Smooth muscle cell (in vitro differentiated cells): ENCODE measurements at regions not wholly inside any gene's neighbourhood (a gene's known extent, or its start where the extent isn't known, plus 50 kb on each side); places are given as distances from the start of the nearest gene placed in this dataset.

Experiments
- DNase-seq: peaks from one replicate; lab custom pipeline; 2025; ENCODE audit not compliant: unreplicated experiment; lab: John Stamatoyannopoulos, UW
- H2AFZ ChIP-seq: fragments of 200-600 bp; sonication (generic); 2 replicates; pipeline ENCODE4 v1.6.0; 2016; ENCODE audit warnings: antibody characterized with exemption, low read depth, mild to moderate bottlenecking
- H3F3A ChIP-seq: fragments of 200-600 bp; sonication (generic); 2 replicates; pipeline ENCODE4 v1.6.0; 2017; ENCODE audit warnings: antibody characterized with exemption, low read depth
- H3K27ac ChIP-seq: fragments of 200-600 bp; sonication (generic); 2 replicates; pipeline ENCODE4 v1.5.1; 2016; ENCODE audit warnings: low read depth, mild to moderate bottlenecking
- H3K27me3 ChIP-seq: fragments of 200-600 bp; sonication (generic); 2 replicates; pipeline ENCODE4 v1.6.1; 2016; ENCODE audit warnings: low read depth, mild to moderate bottlenecking
- H3K36me3 ChIP-seq: fragments of 200-600 bp; sonication (generic); 2 replicates; pipeline ENCODE4 v1.5.1; 2016; ENCODE audit warnings: low read depth
- H3K4me1 ChIP-seq: fragments of 200-600 bp; sonication (generic); 2 replicates; pipeline ENCODE4 v1.5.1; 2016; ENCODE audit warnings: low read depth
- H3K4me2 ChIP-seq: fragments of 200-600 bp; sonication (generic); 2 replicates; pipeline ENCODE4 v1.6.0; 2016; ENCODE audit warnings: mild to moderate bottlenecking
- H3K4me3 ChIP-seq: fragments of 200-600 bp; sonication (generic); 2 replicates; pipeline ENCODE4 v1.5.1; 2016; ENCODE audit warnings: mild to moderate bottlenecking
- H3K79me2 ChIP-seq: fragments of 200-600 bp; sonication (generic); 2 replicates; pipeline ENCODE4 v1.6.0; 2016; ENCODE audit warnings: low read depth, mild to moderate bottlenecking
- H3K9ac ChIP-seq: fragments of 200-600 bp; sonication (generic); 2 replicates; pipeline ENCODE4 v1.6.0; 2016; ENCODE audit warnings: low read depth
- H3K9me3 ChIP-seq: fragments of 200-600 bp; sonication (generic); replicated peaks from 2 replicates; pipeline ENCODE4 v1.5.1; 2016; ENCODE audit warnings: low read depth
- H4K20me1 ChIP-seq: fragments of 200-600 bp; sonication (generic); 2 replicates; pipeline ENCODE4 v1.6.0; 2016; ENCODE audit warnings: low read depth
- CTCF ChIP-seq: fragments of 200-600 bp; sonication (generic); IDR thresholded peaks from 2 replicates; pipeline ENCODE4 v1.5.1; 2017; ENCODE audit warnings: borderline replicate concordance, mild to moderate bottlenecking, antibody characterized with exemption; ENCODE audit not compliant: insufficient read depth, poor library complexity, severe bottlenecking
- WGBS: methylation state at CpG from one replicate; pipeline ENCODE4 v1.1.7; 2016; ENCODE audit warnings: low lambda C conversion rate; 5-methylcytosine and 5-hydroxymethylcytosine counted together

DNA sequence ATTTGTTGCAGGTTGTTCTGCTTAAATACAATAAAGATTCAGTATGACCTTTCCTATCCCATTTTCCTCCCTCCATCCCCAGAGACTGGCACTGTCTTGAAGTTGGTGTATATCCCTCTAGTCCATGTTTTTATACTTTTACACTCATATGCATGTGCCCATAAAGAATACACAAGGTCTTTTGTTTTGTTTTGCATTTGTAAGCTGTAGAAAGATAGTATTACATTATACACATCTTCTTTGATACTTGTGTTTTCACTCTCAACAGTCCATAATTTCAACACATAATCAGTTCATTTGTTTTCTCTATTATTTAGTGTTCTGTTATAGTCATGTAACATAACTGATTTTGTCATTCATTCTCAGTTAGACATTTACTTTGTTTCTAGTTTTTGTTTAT is 88.7 kb upstream of the AADACL2 start:
- H3F3A ChIP-seq: no peaks in the 10 kb centered on the region
- no peaks in the 10 kb centered on the region for H3K79me2 ChIP-seq
- no peaks in the 10 kb centered on the region for H3K27me3 ChIP-seq
- no peak overlapping the region for H3K4me3 ChIP-seq
- no peaks in the 10 kb centered on the region for H3K36me3 ChIP-seq
- no peaks in the 10 kb centered on the region for H3K4me1 ChIP-seq
- no peak overlapping the region for H3K4me2 ChIP-seq
- no peak overlapping the region for H3K9ac ChIP-seq
- no peak overlapping the region for H2AFZ ChIP-seq
- H3K9me3 ChIP-seq: no peaks in the 10 kb centered on the region
- no peak for TF ChIP-seq CTCF
- H4K20me1 ChIP-seq: no peaks in the 10 kb centered on the region
- H3K27ac ChIP-seq: no peak overlapping the region
- no peak for DNase-seq

DNA sequence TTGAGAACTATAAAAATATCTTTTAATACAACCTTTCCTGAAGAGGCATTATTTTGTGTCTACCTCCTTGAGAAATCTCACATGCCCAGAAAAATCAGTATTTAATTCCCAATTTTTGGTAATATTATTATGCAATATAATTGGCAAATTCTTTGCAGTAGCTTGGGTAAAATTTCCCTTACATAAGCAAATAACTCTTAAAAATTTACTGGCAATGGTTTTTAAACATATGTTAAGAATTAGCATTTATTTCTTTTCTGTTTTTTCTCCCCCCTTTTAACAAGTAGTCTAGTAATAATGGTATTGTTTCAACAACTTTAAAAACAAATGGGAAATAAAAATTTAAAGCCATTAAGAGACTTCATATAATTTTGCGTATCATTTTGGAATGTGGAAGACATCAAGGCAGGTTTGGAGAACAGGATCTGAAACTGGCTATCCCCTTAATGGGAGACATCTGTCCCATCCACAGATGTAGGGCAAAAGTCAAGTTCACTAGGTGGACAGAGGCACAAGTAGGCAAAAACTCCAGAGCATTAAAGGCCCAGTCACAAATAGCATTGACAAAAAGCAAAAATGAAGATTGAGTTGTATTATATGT is 89.6 kb upstream of the AADACL2 start:
- Histone ChIP-seq H3K9me3 (no peaks in the 10 kb centered on the region), H3K27me3 (no peaks in the 10 kb centered on the region), H3K36me3 (no peaks in the 10 kb centered on the region), H3F3A (no peaks in the 10 kb centered on the region), H3K4me2 (no peak overlapping the region), H3K9ac (no peak overlapping the region), H3K4me1 (no peaks in the 10 kb centered on the region), H2AFZ (no peak overlapping the region), H3K4me3 (no peak overlapping the region), H3K79me2 (no peaks in the 10 kb centered on the region), H3K27ac (no peak overlapping the region), H4K20me1 (no peaks in the 10 kb centered on the region)
- no peak for DNase-seq
- TF ChIP-seq CTCF: no peak
- 97% methylated on average over 1 of the region's 1 CpG for WGBS

GRCh38 chr3:151639418-151639740 is 94.3 kb upstream of the AADACL2 start:
- H3K79me2 ChIP-seq: no peaks in the 10 kb centered on the region
- no peaks in the 10 kb centered on the region for H4K20me1 ChIP-seq
- H3K27me3 ChIP-seq: no peaks in the 10 kb centered on the region
- WGBS: 85% methylated on average over 2 of the region's 2 CpGs
- H3K4me3 ChIP-seq: no peak overlapping the region
- H3K4me2 ChIP-seq: no peak overlapping the region
- no peak for TF ChIP-seq CTCF
- no peaks in the 10 kb centered on the region for H3K4me1 ChIP-seq
- no peaks in the 10 kb centered on the region for H3F3A ChIP-seq
- DNase-seq: no peak
- H3K36me3 ChIP-seq: no peaks in the 10 kb centered on the region
- no peak overlapping the region for H2AFZ ChIP-seq
- H3K9ac ChIP-seq: no peak overlapping the region
- no peaks in the 10 kb centered on the region for H3K9me3 ChIP-seq
- no peak overlapping the region for H3K27ac ChIP-seq

DNA sequence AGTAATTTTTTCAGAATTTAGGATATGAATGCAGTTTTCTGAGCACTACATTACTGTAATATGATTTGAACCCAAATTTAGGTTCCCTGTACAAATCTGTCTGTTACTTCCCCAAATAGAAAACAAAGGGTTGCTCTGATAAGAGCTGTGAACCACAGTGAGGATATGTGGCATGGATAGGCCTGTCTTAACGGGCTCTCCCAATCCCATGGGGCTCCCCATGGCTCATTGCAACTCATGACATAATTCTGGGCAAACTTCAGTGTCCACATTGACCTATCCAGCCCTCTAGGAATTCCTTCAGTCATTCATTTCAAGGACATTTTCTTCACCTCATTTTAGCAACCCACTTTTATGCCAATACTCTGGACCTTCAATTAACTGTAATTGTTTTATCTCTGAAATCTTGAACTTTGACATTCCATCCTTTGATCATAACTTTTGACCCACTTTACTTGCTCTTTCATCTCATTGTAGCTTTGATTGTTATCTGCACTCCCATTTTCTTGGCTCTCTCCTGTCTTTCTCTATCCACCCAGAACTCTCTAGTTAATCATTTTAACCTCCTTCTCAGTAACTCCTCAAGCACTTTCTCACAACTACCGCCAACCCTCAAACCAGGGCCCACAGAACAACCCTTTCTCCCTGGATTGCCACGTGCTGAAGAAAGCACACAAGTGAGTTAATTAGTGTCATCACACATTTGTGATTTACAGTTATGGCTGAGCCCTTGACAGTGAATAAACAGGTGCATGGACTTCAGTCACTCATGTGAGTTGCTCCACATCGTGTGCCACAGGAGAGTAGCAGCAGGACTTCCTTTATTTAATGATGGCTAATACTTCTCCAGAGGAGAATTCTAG is 94.9 kb upstream of the AADACL2 start:
- H3K4me3 ChIP-seq: no peak overlapping the region
- H3K27ac ChIP-seq: no peak overlapping the region
- no peaks in the 10 kb centered on the region for H3K36me3 ChIP-seq
- H3K79me2 ChIP-seq: no peaks in the 10 kb centered on the region
- H4K20me1 ChIP-seq: no peaks in the 10 kb centered on the region
- H3K4me2 ChIP-seq: no peak overlapping the region
- H3F3A ChIP-seq: no peaks in the 10 kb centered on the region
- H3K9ac ChIP-seq: no peak overlapping the region
- no peaks in the 10 kb centered on the region for H3K4me1 ChIP-seq
- no peaks in the 10 kb centered on the region for H3K27me3 ChIP-seq
- H2AFZ ChIP-seq: no peak overlapping the region
- DNase-seq: no peak
- no peak for TF ChIP-seq CTCF
- 65% methylated on average over 4 of the region's 4 CpGs for WGBS
- H3K9me3 ChIP-seq: no peaks in the 10 kb centered on the region
